Activated CD8-positive, alpha-beta T cell treated with anti-CD3 and anti-CD28 coated beads for 36 hours (primary cell): ENCODE measurements at regions not wholly inside any gene's neighbourhood (a gene's known extent, or its start where the extent isn't known, plus 50 kb on each side); places are given as distances from the start of the nearest gene placed in this dataset.

Experiments
- ATAC-seq: fragments of 200-7000 bp; cut with Tn5 transposase; one replicate; pipeline ENCODE4 v1.10.0; 2021; ENCODE audit warnings: mild to moderate bottlenecking, moderate library complexity
- CTCF ChIA-PET: fragments of 350-600 bp; sonication (Branson Sonifier 250); formaldehyde crosslinking; loops from one replicate; lab custom pipeline; 2021; ENCODE audit warnings: antibody characterized with exemption; lab: Charles Lee
- POLR2A ChIA-PET: fragments of 350-600 bp; sonication (Branson Sonifier 250); formaldehyde crosslinking; loops from one replicate; lab custom pipeline; 2021; ENCODE audit warnings: antibody characterized with exemption; lab: Charles Lee
- DNase-seq: peaks from one replicate; pipeline ENCODE4 v3.0.0-alpha.2; 2020
- H3K27ac Mint-ChIP-seq: one replicate; pipeline ENCODE4 v1.8.0; 2021; ENCODE audit warnings: mild to moderate bottlenecking, mixed read lengths
- H3K27me3 Mint-ChIP-seq: one replicate; pipeline ENCODE4 v1.8.0; 2021; ENCODE audit warnings: mixed read lengths
- H3K36me3 Mint-ChIP-seq: one replicate; pipeline ENCODE4 v1.8.0; 2021; ENCODE audit warnings: low read depth, mixed read lengths
- H3K4me1 Mint-ChIP-seq: one replicate; pipeline ENCODE4 v1.8.0; 2021; ENCODE audit warnings: low read depth, mixed read lengths
- H3K4me3 Mint-ChIP-seq: one replicate; pipeline ENCODE4 v1.8.0; 2021; ENCODE audit warnings: mild to moderate bottlenecking, moderate library complexity, mixed read lengths
- H3K9me3 Mint-ChIP-seq: one replicate; pipeline ENCODE4 v1.8.0; 2021; ENCODE audit warnings: mixed read lengths
- intact Hi-C: fragments of 100-400 bp; cut with micrococcal nuclease; formaldehyde crosslinking; loops from one replicate; pipeline ENCODE4 v1.10.0; 2022
- TF ChIP-seq, protein P1 (sequence below): fragments of 200-600 bp; IDR thresholded peaks from one replicate; pipeline ENCODE4 v1.8.0; 2022; ENCODE audit warnings: antibody characterized with exemption, mild to moderate bottlenecking

DNA sequence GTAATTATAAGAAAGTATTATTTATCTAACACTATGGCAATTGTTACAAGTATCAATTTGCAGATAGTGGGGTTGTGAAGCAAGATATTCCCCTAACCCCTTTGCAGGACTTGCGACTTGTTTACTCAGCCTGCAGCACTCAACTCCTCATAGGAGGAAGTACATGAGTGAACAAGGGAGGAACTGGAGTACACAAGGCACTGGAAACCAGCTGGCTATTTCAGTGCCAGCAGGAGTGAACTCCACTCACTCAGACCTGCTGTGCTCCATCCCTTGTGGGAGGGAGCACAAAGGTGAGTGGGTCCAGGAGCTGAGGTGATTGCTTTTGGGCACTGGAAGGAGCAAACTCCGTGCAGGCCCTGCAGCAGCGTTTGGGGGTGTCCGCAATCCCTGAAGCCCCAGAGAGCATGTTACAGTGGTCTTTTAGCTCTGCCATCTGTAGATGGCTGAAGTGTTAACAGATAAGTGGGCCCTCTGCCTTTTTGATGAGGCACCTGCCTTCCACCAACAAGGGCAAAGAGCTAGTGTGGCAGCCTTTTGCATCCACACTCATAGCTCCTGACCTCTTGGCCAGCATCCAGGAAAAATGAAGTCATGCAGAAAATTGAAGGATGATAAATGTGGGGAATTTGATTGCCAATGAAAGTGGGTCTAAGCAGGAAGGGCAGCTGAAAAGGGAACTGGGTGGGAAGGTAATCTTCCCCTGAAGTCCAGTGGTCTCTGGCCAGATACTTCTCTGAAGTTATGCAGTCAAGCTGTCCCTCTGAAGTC lies 802.2 kb upstream of the MIR17HG start:
- peaks cover 13% of the 10 kb centered on the region for H3K9me3 Mint-ChIP-seq
- H3K36me3 Mint-ChIP-seq = no peaks in the 10 kb centered on the region
- no peak overlapping the region for H3K27ac Mint-ChIP-seq
- TF ChIP-seq, protein P1, sequence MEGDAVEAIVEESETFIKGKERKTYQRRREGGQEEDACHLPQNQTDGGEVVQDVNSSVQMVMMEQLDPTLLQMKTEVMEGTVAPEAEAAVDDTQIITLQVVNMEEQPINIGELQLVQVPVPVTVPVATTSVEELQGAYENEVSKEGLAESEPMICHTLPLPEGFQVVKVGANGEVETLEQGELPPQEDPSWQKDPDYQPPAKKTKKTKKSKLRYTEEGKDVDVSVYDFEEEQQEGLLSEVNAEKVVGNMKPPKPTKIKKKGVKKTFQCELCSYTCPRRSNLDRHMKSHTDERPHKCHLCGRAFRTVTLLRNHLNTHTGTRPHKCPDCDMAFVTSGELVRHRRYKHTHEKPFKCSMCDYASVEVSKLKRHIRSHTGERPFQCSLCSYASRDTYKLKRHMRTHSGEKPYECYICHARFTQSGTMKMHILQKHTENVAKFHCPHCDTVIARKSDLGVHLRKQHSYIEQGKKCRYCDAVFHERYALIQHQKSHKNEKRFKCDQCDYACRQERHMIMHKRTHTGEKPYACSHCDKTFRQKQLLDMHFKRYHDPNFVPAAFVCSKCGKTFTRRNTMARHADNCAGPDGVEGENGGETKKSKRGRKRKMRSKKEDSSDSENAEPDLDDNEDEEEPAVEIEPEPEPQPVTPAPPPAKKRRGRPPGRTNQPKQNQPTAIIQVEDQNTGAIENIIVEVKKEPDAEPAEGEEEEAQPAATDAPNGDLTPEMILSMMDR = no peak
- CTCF ChIA-PET = no interaction called here
- no peak overlapping the region for H3K4me3 Mint-ChIP-seq
- no peaks in the 10 kb centered on the region for H3K27me3 Mint-ChIP-seq
- H3K4me1 Mint-ChIP-seq = no peaks in the 10 kb centered on the region
- POLR2A ChIA-PET = no interaction called here
- DNase-seq (no peak), ATAC-seq (no peak)
- intact Hi-C loops = no loop called here

DNA sequence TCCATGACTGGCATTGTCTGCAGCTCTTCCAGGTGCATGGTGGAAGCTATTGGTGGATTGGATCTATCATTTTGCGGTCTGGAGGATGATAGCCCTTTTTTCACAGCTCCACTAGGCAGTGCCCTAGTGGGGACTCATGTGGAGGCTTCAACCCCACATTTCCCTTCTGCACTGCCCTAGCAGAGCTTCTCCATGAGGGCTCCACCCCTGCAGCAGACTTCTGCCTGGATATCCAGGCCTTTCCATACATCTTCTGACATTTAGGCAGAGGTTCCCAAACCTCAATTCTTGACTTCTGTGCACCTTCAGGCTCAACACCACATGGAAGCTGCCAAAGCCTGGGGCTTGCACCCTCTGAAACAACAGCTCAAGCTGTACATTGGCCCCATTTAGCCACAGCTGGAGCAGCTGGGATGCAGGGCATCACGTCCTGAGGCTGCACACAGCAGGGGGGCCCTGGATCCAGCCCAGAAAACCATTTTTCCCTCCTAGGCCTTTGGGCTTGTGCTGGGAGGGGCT lies 800.2 kb upstream of the MIR17HG start:
- ATAC-seq (no peak), DNase-seq (no peak)
- TF ChIP-seq, protein P1 = no peak
- Mint-ChIP-seq H3K4me3 (no peak overlapping the region), H3K4me1 (no peaks in the 10 kb centered on the region), H3K27ac (no peak overlapping the region), H3K27me3 (no peaks in the 10 kb centered on the region), H3K36me3 (no peaks in the 10 kb centered on the region), H3K9me3 (peaks cover 12% of the 10 kb centered on the region)
- ChIA-PET CTCF (no interaction called here), POLR2A (no interaction called here)
- intact Hi-C loops = no loop called here

DNA sequence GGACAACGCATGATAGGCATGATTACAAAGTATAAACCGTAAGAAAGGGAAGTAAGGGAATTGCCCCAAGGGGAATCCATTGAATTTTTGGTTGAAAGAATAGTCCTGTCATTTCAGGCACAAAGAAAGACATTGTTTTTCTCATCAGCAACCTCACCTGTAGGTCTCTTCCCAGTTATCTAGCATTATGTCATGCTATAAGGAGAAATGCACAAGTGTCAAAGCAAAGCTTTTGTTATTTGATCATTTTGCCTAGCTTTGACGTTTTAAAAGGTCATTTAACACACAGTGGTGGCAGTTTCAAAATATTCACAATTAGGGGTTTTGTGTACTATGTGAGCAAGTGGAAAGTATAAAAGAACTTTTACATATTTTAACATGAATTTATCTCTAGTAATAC lies 796.2 kb upstream of the MIR17HG start:
- Mint-ChIP-seq H3K9me3 (peaks cover 16% of the 10 kb centered on the region), H3K4me1 (no peaks in the 10 kb centered on the region), H3K27ac (no peak overlapping the region), H3K27me3 (no peaks in the 10 kb centered on the region), H3K36me3 (no peaks in the 10 kb centered on the region), H3K4me3 (no peak overlapping the region)
- intact Hi-C loops = no loop called here
- DNase-seq (no peak), ATAC-seq (no peak)
- ChIA-PET POLR2A (no interaction called here), CTCF (no interaction called here)
- TF ChIP-seq, protein P1 = no peak

DNA sequence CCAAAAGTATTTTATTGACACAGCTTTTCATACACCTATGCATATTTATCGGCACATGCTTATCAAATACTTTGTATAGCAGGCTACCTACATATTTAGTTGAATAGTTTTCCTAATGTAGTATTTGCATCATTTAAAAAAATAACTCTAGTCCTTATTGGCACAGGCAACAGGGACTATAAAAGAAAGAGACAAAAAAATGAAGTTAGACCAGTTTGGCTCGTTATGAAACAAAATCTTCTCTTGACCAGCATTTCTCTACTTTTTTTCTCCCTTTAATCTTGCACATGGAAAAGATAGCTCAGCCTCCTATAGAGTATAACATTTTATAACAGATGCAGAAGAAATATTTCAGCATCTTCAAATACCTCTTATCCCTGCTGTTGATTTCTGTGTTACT lies 794.8 kb upstream of the MIR17HG start:
- Mint-ChIP-seq H3K36me3 (no peaks in the 10 kb centered on the region), H3K9me3 (peaks cover 14% of the 10 kb centered on the region), H3K27me3 (no peaks in the 10 kb centered on the region), H3K4me3 (no peak overlapping the region), H3K27ac (no peak overlapping the region), H3K4me1 (no peaks in the 10 kb centered on the region)
- ChIA-PET POLR2A (no interaction called here), CTCF (no interaction called here)
- intact Hi-C loops = no loop called here
- DNase-seq (no peak), ATAC-seq (no peak)
- TF ChIP-seq, protein P1 = no peak

DNA sequence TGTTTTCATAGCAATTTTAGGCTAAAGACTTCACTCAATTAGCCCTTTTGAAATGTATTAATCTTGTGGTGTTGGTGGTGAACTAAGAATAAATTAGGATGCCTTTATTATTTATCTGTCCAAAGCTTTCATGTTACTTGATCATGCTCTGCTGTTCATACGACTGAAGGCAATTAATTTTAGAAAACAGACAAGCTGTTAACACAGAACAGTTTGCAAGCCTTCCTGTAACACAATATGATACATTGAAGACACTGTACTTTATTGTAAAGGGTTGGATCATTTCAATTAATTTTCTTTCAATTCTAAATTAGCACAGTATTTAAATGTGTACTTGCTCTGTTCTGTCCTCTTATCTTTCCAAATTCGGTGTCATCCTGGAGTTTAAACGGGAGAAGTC lies 794.3 kb upstream of the MIR17HG start:
- Mint-ChIP-seq H3K27ac (no peak overlapping the region), H3K27me3 (no peaks in the 10 kb centered on the region), H3K9me3 (peaks cover 11% of the 10 kb centered on the region), H3K4me1 (no peaks in the 10 kb centered on the region), H3K36me3 (no peaks in the 10 kb centered on the region), H3K4me3 (no peak overlapping the region)
- ChIA-PET CTCF (no interaction called here), POLR2A (no interaction called here)
- TF ChIP-seq, protein P1 = no peak
- DNase-seq = no peak
- intact Hi-C loops = no loop called here
- no peak for ATAC-seq
